ENCODE measurements at regions not wholly inside any gene's neighbourhood (a gene's known extent, or its start where the extent isn't known, plus 50 kb on each side); places are given as distances from the start of the nearest gene placed in this dataset.

DNA sequence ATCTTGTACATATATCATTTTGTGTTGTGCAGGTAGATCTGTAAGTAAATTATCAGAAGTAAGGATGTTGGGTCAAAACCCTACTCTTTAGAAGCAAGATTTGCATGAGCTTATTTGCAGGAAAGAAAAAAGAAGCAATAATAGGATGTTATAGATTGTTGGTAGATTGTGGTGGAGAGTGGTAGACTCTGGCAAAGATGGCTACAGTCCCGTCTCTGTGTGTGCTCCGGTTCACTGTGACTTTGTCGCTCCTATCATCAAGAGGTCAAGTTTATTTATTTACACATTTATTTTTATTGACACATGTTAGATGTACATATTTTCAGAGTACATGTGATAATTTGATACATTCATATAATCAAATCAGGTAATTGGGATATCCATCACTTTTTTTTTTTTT lies 81.0 kb upstream of the NDUFV2 start (continued):
- TF ChIP-seq HDAC2 (IDR thresholded peaks at IDR 0.05; ENCODE audit: borderline replicate concordance in 1 of 2, low read depth in 2 of 2, low read length in 2 of 2) = no peak

Data from H1 (cell line).